Trophoblast cell (in vitro differentiated cells and primary cell): ENCODE measurements at regions not wholly inside any gene's neighbourhood (a gene's known extent, or its start where the extent isn't known, plus 50 kb on each side); places are given as distances from the start of the nearest gene placed in this dataset.

ENCODE experiments used
- DNase-seq, 2 donors: peaks; one replicate each; pipeline ENCODE4 v3.0.0-alpha.2; 2016
- H2AFZ ChIP-seq: 2 replicates; pipeline ENCODE4 v1.6.1; 2013; ENCODE audit warnings: low read length, moderate library complexity, mild to moderate bottlenecking; ENCODE audit not compliant: insufficient read depth, poor library complexity
- H2AK5ac ChIP-seq: 2 replicates; pipeline ENCODE4 v1.6.1; 2013; ENCODE audit warnings: mild to moderate bottlenecking, low read length
- H2BK120ac ChIP-seq: 2 replicates; pipeline ENCODE4 v1.6.1; 2013; ENCODE audit warnings: low read length, mild to moderate bottlenecking, moderate library complexity; ENCODE audit not compliant: insufficient read depth, poor library complexity
- H2BK12ac ChIP-seq: 2 replicates; pipeline ENCODE4 v1.6.1; 2013; ENCODE audit warnings: mild to moderate bottlenecking, low read length, moderate library complexity
- H2BK5ac ChIP-seq: 2 replicates; pipeline ENCODE4 v1.6.1; 2013; ENCODE audit warnings: low read length, low read depth, moderate library complexity, mild to moderate bottlenecking; ENCODE audit not compliant: poor library complexity
- H3K14ac ChIP-seq: 2 replicates; pipeline ENCODE4 v1.6.1; 2013; ENCODE audit warnings: mild to moderate bottlenecking, low read length
- H3K18ac ChIP-seq: 2 replicates; pipeline ENCODE4 v1.6.1; 2013; ENCODE audit warnings: mild to moderate bottlenecking, low read length
- H3K23ac ChIP-seq: 2 replicates; pipeline ENCODE4 v1.6.1; 2013; ENCODE audit warnings: low read length
- H3K27ac ChIP-seq: 2 replicates; pipeline ENCODE4 v1.5.1; 2013; ENCODE audit warnings: low read depth, mild to moderate bottlenecking, inconsistent platforms, low read length, moderate library complexity
- H3K27me3 ChIP-seq: 2 replicates; pipeline ENCODE4 v1.6.1; 2013; ENCODE audit warnings: inconsistent platforms, mild to moderate bottlenecking, low read length, moderate library complexity; ENCODE audit not compliant: insufficient read depth
- H3K36me3 ChIP-seq, 2 experiments: 1 replicate in 1 of 2; 2 replicates in 1 of 2; pipeline ENCODE4 v1.6.1; 2013; ENCODE audit warnings: low read length in 2 of 2, mild to moderate bottlenecking in 2 of 2, moderate library complexity in 1 of 2; ENCODE audit not compliant: insufficient read depth in 2 of 2, control insufficient read depth in 1 of 2
- H3K4ac ChIP-seq: 2 replicates; pipeline ENCODE4 v1.6.1; 2013; ENCODE audit warnings: low read depth, mild to moderate bottlenecking, low read length, moderate library complexity
- H3K4me1 ChIP-seq, 2 experiments: 1 replicate in 1 of 2; 2 replicates in 1 of 2; pipeline ENCODE4 v1.6.1; 2013; ENCODE audit warnings: low read length in 2 of 2, mild to moderate bottlenecking in 2 of 2, moderate library complexity in 1 of 2; ENCODE audit not compliant: insufficient read depth in 2 of 2, control insufficient read depth in 1 of 2
- H3K4me2 ChIP-seq: 2 replicates; pipeline ENCODE4 v1.6.1; 2013; ENCODE audit warnings: inconsistent platforms, mild to moderate bottlenecking, low read length, moderate library complexity
- H3K4me3 ChIP-seq: 2 replicates; pipeline ENCODE4 v1.5.1; 2013; ENCODE audit warnings: mild to moderate bottlenecking, low read depth, low read length, inconsistent platforms
- H3K79me1 ChIP-seq: one replicate; pipeline ENCODE4 v1.6.1; 2013; ENCODE audit warnings: low read length
- H3K79me2 ChIP-seq: 2 replicates; pipeline ENCODE4 v1.6.1; 2013; ENCODE audit warnings: low read length, mild to moderate bottlenecking; ENCODE audit not compliant: control insufficient read depth, insufficient read depth, poor library complexity
- H3K9ac ChIP-seq: 2 replicates; pipeline ENCODE4 v1.6.1; 2013; ENCODE audit warnings: mild to moderate bottlenecking, low read length
- H3K9me3 ChIP-seq: 2 replicates; pipeline ENCODE4 v1.6.1; 2013; ENCODE audit warnings: low read depth, mild to moderate bottlenecking, control low read depth, inconsistent platforms, low read length; ENCODE audit not compliant: insufficient read depth
- H4K12ac ChIP-seq: 2 replicates; pipeline ENCODE4 v1.6.1; 2013; ENCODE audit warnings: low read depth, mild to moderate bottlenecking, low read length, moderate library complexity
- H4K8ac ChIP-seq: 2 replicates; pipeline ENCODE4 v1.6.1; 2013; ENCODE audit warnings: low read depth, mild to moderate bottlenecking, low read length, moderate library complexity
- H4K91ac ChIP-seq: one replicate; pipeline ENCODE4 v1.6.1; 2013; ENCODE audit warnings: low read depth, mild to moderate bottlenecking, low read length, moderate library complexity
- WGBS: extraction: QIAGEN DNeasy Blood & Tissue Kit; methylation state at CpG from one replicate; pipeline ENCODE4 v1.1.7; 2013; ENCODE audit warnings: missing lambda C conversion rate; ENCODE audit not compliant: insufficient read length, insufficient coverage; ENCODE audit errors: extremely low coverage; 5-methylcytosine and 5-hydroxymethylcytosine counted together

- Histone ChIP-seq H3K4ac (no peak overlapping the region), H3K9me3 (peaks cover 5% of the 10 kb centered on the region), H4K12ac (no peak overlapping the region), H3K27me3 (no peaks in the 10 kb centered on the region), H3K18ac (no peak overlapping the region), H3K36me3 (no peaks in the 10 kb centered on the region), H4K8ac (no peak overlapping the region), H3K14ac (no peak overlapping the region), H2AK5ac (no peak overlapping the region), H3K27ac (no peak overlapping the region), H4K91ac (no peak overlapping the region), H3K4me3 (no peak overlapping the region), H3K4me2 (no peak overlapping the region), H2BK12ac (no peak overlapping the region), H2BK120ac (no peak overlapping the region), H3K9ac (no peak overlapping the region), H2AFZ (no peak overlapping the region), H3K4me1 (no peaks in the 10 kb centered on the region), H3K79me2 (no peaks in the 10 kb centered on the region), H2BK5ac (no peak overlapping the region), H3K79me1 (no peaks in the 10 kb centered on the region), H3K23ac (no peak overlapping the region)
- no CpG with 5 or more reads among the region's 29 CpGs for WGBS
- DNase-seq, result no peak
Observed at GRCh38 chr10:132467464-132468149, 70.0 kb upstream of the INPP5A start.

GRCh38 chr10:132468216-132468615 lies 69.4 kb upstream of the INPP5A start:
- Histone ChIP-seq H3K79me2 (no peaks in the 10 kb centered on the region), H3K79me1 (no peaks in the 10 kb centered on the region), H3K27me3 (no peaks in the 10 kb centered on the region), H3K4me3 (no peak overlapping the region), H3K23ac (no peak overlapping the region), H2AK5ac (no peak overlapping the region), H2AFZ (no peak overlapping the region), H3K9ac (no peak overlapping the region), H4K91ac (no peak overlapping the region), H3K27ac (no peak overlapping the region), H3K4me1 (no peaks in the 10 kb centered on the region), H2BK5ac (no peak overlapping the region), H3K4me2 (no peak overlapping the region), H4K8ac (no peak overlapping the region), H2BK12ac (no peak overlapping the region), H3K36me3 (no peaks in the 10 kb centered on the region), H4K12ac (no peak overlapping the region), H3K14ac (no peak overlapping the region), H3K18ac (no peak overlapping the region), H2BK120ac (no peak overlapping the region), H3K9me3 (peaks cover 5% of the 10 kb centered on the region), H3K4ac (no peak overlapping the region)
- no peak for DNase-seq
- WGBS, result no CpG with 5 or more reads among the region's 5 CpGs

GRCh38 chr10:132468651-132469050 lies 68.9 kb upstream of the INPP5A start:
- H4K8ac ChIP-seq, result no peak overlapping the region
- H3K4me2 ChIP-seq, result no peak overlapping the region
- H3K14ac ChIP-seq, result no peak overlapping the region
- no peak overlapping the region for H3K4ac ChIP-seq
- peaks cover 5% of the 10 kb centered on the region for H3K9me3 ChIP-seq
- H2BK120ac ChIP-seq, result no peak overlapping the region
- H3K23ac ChIP-seq, result no peak overlapping the region
- H3K4me3 ChIP-seq, result no peak overlapping the region
- H3K79me1 ChIP-seq, result no peaks in the 10 kb centered on the region
- H4K12ac ChIP-seq, result no peak overlapping the region
- no peaks in the 10 kb centered on the region for H3K27me3 ChIP-seq
- no peak overlapping the region for H2BK12ac ChIP-seq
- no peak for DNase-seq
- H2AK5ac ChIP-seq, result no peak overlapping the region
- no CpG with 5 or more reads among the region's 10 CpGs for WGBS
- no peak overlapping the region for H3K9ac ChIP-seq
- no peaks in the 10 kb centered on the region for H3K4me1 ChIP-seq
- no peak overlapping the region for H4K91ac ChIP-seq
- H3K27ac ChIP-seq, result no peak overlapping the region
- no peaks in the 10 kb centered on the region for H3K36me3 ChIP-seq
- no peaks in the 10 kb centered on the region for H3K79me2 ChIP-seq
- H2AFZ ChIP-seq, result no peak overlapping the region
- no peak overlapping the region for H2BK5ac ChIP-seq
- no peak overlapping the region for H3K18ac ChIP-seq

GRCh38 chr10:132469197-132469884 lies 68.2 kb upstream of the INPP5A start:
- Histone ChIP-seq H3K27ac (no peak overlapping the region), H2BK120ac (no peak overlapping the region), H3K4me3 (no peak overlapping the region), H2BK12ac (no peak overlapping the region), H4K91ac (no peak overlapping the region), H4K8ac (no peak overlapping the region), H2AK5ac (no peak overlapping the region), H3K4ac (no peak overlapping the region), H3K23ac (no peak overlapping the region), H3K18ac (no peak overlapping the region), H3K4me1 (no peaks in the 10 kb centered on the region), H3K14ac (no peak overlapping the region), H3K4me2 (no peak overlapping the region), H3K36me3 (no peaks in the 10 kb centered on the region), H4K12ac (no peak overlapping the region), H3K9me3 (peaks cover 5% of the 10 kb centered on the region), H2BK5ac (no peak overlapping the region), H3K79me2 (no peaks in the 10 kb centered on the region), H3K9ac (no peak overlapping the region), H3K27me3 (no peaks in the 10 kb centered on the region), H2AFZ (no peak overlapping the region), H3K79me1 (no peaks in the 10 kb centered on the region)
- DNase-seq, result no peak
- WGBS, result no CpG with 5 or more reads among the region's 21 CpGs
